ENCODE measurements at regions not wholly inside any gene's neighbourhood (a gene's known extent, or its start where the extent isn't known, plus 50 kb on each side); places are given as distances from the start of the nearest gene placed in this dataset.

- TF ChIP-seq CTCF (IDR thresholded peaks at IDR 0.05) = no peak
- no peak for TF ChIP-seq POLR2A (IDR thresholded peaks at IDR 0.05)
Observed at GRCh38 chr18:51330148-51330547, 132.7 kb upstream of the MEX3C start.

All from ovary (tissue), 3 donors.